Right lobe of liver (tissue), 6 donors: ENCODE measurements at regions not wholly inside any gene's neighbourhood (a gene's known extent, or its start where the extent isn't known, plus 50 kb on each side); places are given as distances from the start of the nearest gene placed in this dataset.

Experiments used
- ATAC-seq, 4 donors: fragments of 200-7000 bp; cut with Tn5 transposase; one replicate each; pipeline ENCODE4 v1.9.1; 2020; ENCODE audit warnings: mild to moderate bottlenecking in 4 of 4, moderate library complexity in 4 of 4
- DNase-seq, 3 donors: peaks; one replicate each; pipeline ENCODE4 v3.0.0-alpha.2; 2020
- H3K27ac ChIP-seq, 3 donors: fragments of 200-600 bp; one replicate each; pipeline ENCODE4 v1.8.0; 2022
- H3K27me3 ChIP-seq, 2 donors: fragments of 200-600 bp; one replicate each; pipeline ENCODE4 v1.8.0; 2022
- H3K36me3 ChIP-seq, 4 donors: fragments of 200-600 bp; sonication (generic) in 1 of 4; one replicate each; pipeline versions ENCODE4 v1.5.1 to v1.8.0; 2017 to 2022; ENCODE audit warnings: control low read depth in 1 of 4
- H3K4me1 ChIP-seq, 4 donors: fragments of 200-600 bp; sonication (generic) in 1 of 4; one replicate each; pipeline versions ENCODE4 v1.5.1 to v1.8.0; 2017 to 2022; ENCODE audit warnings: control low read depth in 1 of 4
- H3K4me3 ChIP-seq, 3 donors: fragments of 200-600 bp; one replicate each; pipeline ENCODE4 v1.8.0; 2022
- H3K9me3 ChIP-seq, 4 donors: fragments of 200-600 bp; sonication (generic) in 1 of 4; one replicate each; pipeline versions ENCODE4 v1.5.1 to v1.8.0; 2017 to 2022; ENCODE audit warnings: control low read depth in 1 of 4
- POLR2A ChIP-seq: fragments of 450-650 bp; IDR thresholded peaks from one replicate; pipeline ENCODE4 v1.6.1; 2017; ENCODE audit warnings: antibody characterized with exemption, mild to moderate bottlenecking
- WGBS: methylation state at CpG from one replicate; pipeline ENCODE4 v1.1.6; 2018; ENCODE audit warnings: low coverage, low lambda C conversion rate; ENCODE audit not compliant: insufficient coverage; ENCODE audit errors: missing lambda C conversion rate; 5-methylcytosine and 5-hydroxymethylcytosine counted together
- intact Hi-C, 2 donors: fragments of 100-400 bp; cut with DNase I; formaldehyde crosslinking; loops; one replicate each; pipeline versions ENCODE4 v1.11.2 to v1.14.1; 2022
- TF ChIP-seq, protein P1 (sequence below), 4 donors: fragments of 200-600 bp in 3 of 4; fragments of 450-650 bp in 1 of 4; IDR thresholded peaks; one replicate each; pipeline versions ENCODE4 v1.5.1 to v1.8.0; 2016 to 2022; ENCODE audit warnings: antibody characterized with exemption in 4 of 4, mild to moderate bottlenecking in 2 of 4
- donor health status: DM: no; HTN: yes; CAD: no.
- donor health status: DM: no; HTN: no; CAD: no.
- donor health status: DM: no; HTN: no; CAD: no.
- donor health status: DM: no; HTN: yes; CAD: no.
- donor health status: DM: no; HTN: yes; CAD: no.

DNA sequence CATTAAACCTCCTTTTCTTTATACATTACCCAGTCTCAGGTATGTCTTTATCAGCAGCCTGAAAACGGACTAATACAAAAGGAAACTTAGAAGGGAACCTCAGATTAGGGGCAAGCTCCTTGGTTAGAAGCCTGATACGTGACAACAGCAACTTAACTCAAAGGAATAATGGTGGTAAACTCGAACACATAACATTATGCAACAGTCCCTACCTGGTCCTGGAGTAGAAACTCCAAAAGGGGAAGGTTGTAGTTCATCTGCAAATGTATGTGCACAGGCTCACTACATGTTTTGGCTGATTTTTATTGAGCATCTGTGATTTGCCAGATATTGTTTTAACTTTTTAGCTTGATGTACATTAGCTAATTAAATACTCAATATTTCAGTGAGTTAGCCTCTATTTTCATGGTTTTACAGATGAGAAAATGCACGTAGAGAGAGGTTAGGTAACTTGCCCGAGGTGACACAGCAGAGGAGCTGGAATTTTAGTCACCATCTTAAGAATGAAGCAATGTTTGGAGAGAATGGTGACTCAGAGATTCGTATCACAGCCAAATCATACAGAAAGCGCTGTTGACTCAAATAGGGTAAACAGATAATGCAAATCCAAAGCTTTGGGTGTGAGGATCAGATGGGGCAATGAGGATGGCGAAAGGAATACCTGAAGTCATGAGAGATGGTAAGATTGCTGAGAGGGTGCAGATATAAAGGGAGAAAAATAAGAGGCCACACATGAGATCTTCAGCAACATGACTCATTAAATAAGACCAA is 194.9 kb upstream of the RBFOX1 start:
- no peak for TF ChIP-seq POLR2A
- TF ChIP-seq, protein P1, sequence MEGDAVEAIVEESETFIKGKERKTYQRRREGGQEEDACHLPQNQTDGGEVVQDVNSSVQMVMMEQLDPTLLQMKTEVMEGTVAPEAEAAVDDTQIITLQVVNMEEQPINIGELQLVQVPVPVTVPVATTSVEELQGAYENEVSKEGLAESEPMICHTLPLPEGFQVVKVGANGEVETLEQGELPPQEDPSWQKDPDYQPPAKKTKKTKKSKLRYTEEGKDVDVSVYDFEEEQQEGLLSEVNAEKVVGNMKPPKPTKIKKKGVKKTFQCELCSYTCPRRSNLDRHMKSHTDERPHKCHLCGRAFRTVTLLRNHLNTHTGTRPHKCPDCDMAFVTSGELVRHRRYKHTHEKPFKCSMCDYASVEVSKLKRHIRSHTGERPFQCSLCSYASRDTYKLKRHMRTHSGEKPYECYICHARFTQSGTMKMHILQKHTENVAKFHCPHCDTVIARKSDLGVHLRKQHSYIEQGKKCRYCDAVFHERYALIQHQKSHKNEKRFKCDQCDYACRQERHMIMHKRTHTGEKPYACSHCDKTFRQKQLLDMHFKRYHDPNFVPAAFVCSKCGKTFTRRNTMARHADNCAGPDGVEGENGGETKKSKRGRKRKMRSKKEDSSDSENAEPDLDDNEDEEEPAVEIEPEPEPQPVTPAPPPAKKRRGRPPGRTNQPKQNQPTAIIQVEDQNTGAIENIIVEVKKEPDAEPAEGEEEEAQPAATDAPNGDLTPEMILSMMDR (IDR thresholded peaks at IDR 0.05) = no peak
- DNase-seq = no peak
- intact Hi-C loops = no loop called here
- Histone ChIP-seq H3K9me3 (no peaks in the 10 kb centered on the region), H3K4me3 (no peak overlapping the region), H3K27ac (no peak overlapping the region), H3K27me3 (no peaks in the 10 kb centered on the region), H3K36me3 (no peaks in the 10 kb centered on the region), H3K4me1 (no peaks in the 10 kb centered on the region)
- WGBS = 23% methylated on average over 8 of the region's 8 CpGs
- ATAC-seq = no peak

DNA sequence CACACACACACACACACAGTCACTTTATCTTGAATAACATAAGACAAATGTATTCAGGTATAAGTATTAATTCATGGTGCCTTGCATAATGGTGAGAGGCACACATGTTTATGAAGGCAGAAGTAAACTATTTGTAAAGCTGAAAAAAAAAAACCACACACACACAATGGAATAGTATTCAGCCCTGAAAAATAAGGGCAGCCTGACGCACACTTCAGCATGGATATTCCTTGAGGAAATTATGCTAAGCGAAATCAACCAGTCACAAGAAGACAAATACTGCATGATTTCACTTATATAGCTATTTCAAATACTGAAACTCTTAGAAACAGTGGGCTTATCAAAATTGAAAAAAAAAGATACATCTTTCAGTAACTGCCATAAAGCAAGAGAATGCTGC is 200.2 kb upstream of the RBFOX1 start:
- no peak for TF ChIP-seq POLR2A
- intact Hi-C loops = no loop called here

DNA sequence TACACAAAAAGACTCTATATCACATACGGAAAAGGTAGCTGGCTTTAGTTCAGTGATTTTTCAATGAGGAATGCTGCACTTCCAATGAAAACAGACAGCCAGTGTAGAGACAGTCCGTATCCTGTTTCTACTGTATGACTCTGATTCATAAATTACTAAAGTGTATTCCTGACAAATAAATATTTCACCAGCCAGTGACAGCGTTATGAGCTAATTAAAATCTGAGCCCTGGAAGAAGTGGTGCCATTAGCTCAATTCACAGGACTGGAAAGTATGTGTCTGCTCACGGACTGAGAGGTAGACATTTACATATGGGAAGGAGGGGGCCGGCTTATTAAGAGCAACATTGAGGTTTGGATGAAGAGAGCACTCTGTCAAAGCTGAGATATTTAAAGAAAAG is 207.9 kb upstream of the RBFOX1 start:
- Histone ChIP-seq H3K36me3 (no peaks in the 10 kb centered on the region), H3K9me3 (no peaks in the 10 kb centered on the region), H3K27me3 (no peaks in the 10 kb centered on the region), H3K4me3 (no peak overlapping the region), H3K27ac (no peak overlapping the region), H3K4me1 (no peaks in the 10 kb centered on the region)
- no peak for DNase-seq
- ATAC-seq = no peak
- 29% methylated on average over 5 of the region's 5 CpGs for WGBS
- intact Hi-C loops = no loop called here
- TF ChIP-seq POLR2A = no peak
- TF ChIP-seq, protein P1 (IDR thresholded peaks at IDR 0.05) = no peak

More for the DNA sequence above, 200.2 kb upstream of the RBFOX1 start:
- H3K4me3 ChIP-seq = no peak overlapping the region
- no peak overlapping the region for H3K27ac ChIP-seq
- H3K36me3 ChIP-seq = no peaks in the 10 kb centered on the region
- H3K4me1 ChIP-seq = no peaks in the 10 kb centered on the region
- WGBS = 74% methylated on average over 2 of the region's 2 CpGs
- DNase-seq = no peak
- H3K9me3 ChIP-seq = no peaks in the 10 kb centered on the region
- ATAC-seq = no peak
- no peaks in the 10 kb centered on the region for H3K27me3 ChIP-seq

- H3K27ac ChIP-seq = no peak overlapping the region
- no peaks in the 10 kb centered on the region for H3K27me3 ChIP-seq
- ATAC-seq (no peak), DNase-seq (no peak)
- intact Hi-C loops = no loop called here
- no peaks in the 10 kb centered on the region for H3K36me3 ChIP-seq
- TF ChIP-seq, protein P1 (IDR thresholded peaks at IDR 0.05) = no peak
- no peak for TF ChIP-seq POLR2A
- H3K4me1 ChIP-seq = no peaks in the 10 kb centered on the region
- 59% methylated on average over 2 of the region's 2 CpGs for WGBS
- no peak overlapping the region for H3K4me3 ChIP-seq
- H3K9me3 ChIP-seq = no peaks in the 10 kb centered on the region
These were observed 208.4 kb upstream of the RBFOX1 start for GRCh38 chr16:7124242-7124641.

- Histone ChIP-seq H3K4me1 (no peaks in the 10 kb centered on the region), H3K27me3 (no peaks in the 10 kb centered on the region), H3K9me3 (no peaks in the 10 kb centered on the region), H3K36me3 (no peaks in the 10 kb centered on the region), H3K4me3 (no peak overlapping the region), H3K27ac (no peak overlapping the region)
- intact Hi-C loops = no loop called here
- TF ChIP-seq, protein P1 (IDR thresholded peaks at IDR 0.05) = no peak
- TF ChIP-seq POLR2A = no peak
- ATAC-seq (no peak), DNase-seq (no peak)
- 28% methylated on average over 3 of the region's 3 CpGs for WGBS
These were observed 215.9 kb upstream of the RBFOX1 start for GRCh38 chr16:7116734-7117133.
